ENCODE measurements at regions not wholly inside any gene's neighbourhood (a gene's known extent, or its start where the extent isn't known, plus 50 kb on each side); places are given as distances from the start of the nearest gene placed in this dataset.

- TF ChIP-seq POLR2A (IDR thresholded peaks at IDR 0.05) (no peak), CTCF (IDR thresholded peaks at IDR 0.05) (no peak)
Measured at GRCh38 chr7:145331522-145331921, 495.7 kb upstream of the TPK1 start.
